Endothelial cell (in vitro differentiated cells): ENCODE measurements at regions not wholly inside any gene's neighbourhood (a gene's known extent, or its start where the extent isn't known, plus 50 kb on each side); places are given as distances from the start of the nearest gene placed in this dataset.

Source experiments
- DNase-seq: peaks from one replicate; pipeline ENCODE4 v3.0.0; 2021; ENCODE audit warnings: low spot score
- H3K27ac Mint-ChIP-seq: one replicate; pipeline ENCODE4 v1.8.0; 2021; ENCODE audit warnings: mixed read lengths, inconsistent platforms; ENCODE audit not compliant: unreplicated experiment
- H3K27me3 Mint-ChIP-seq: one replicate; pipeline ENCODE4 v1.8.0; 2021; ENCODE audit warnings: mild to moderate bottlenecking, moderate library complexity, mixed read lengths, inconsistent platforms; ENCODE audit not compliant: unreplicated experiment
- H3K36me3 Mint-ChIP-seq: one replicate; pipeline ENCODE4 v1.8.0; 2021; ENCODE audit warnings: mild to moderate bottlenecking, low read depth, mixed read lengths, inconsistent platforms; ENCODE audit not compliant: unreplicated experiment
- H3K4me1 Mint-ChIP-seq: one replicate; pipeline ENCODE4 v1.8.0; 2021; ENCODE audit warnings: mild to moderate bottlenecking, mixed read lengths, inconsistent platforms; ENCODE audit not compliant: unreplicated experiment
- H3K4me3 Mint-ChIP-seq: one replicate; pipeline ENCODE4 v1.8.0; 2021; ENCODE audit warnings: mild to moderate bottlenecking, mixed read lengths, inconsistent platforms; ENCODE audit not compliant: unreplicated experiment
- H3K9me3 Mint-ChIP-seq: one replicate; pipeline ENCODE4 v1.8.0; 2021; ENCODE audit warnings: mixed read lengths, inconsistent platforms; ENCODE audit not compliant: unreplicated experiment
- TF ChIP-seq, protein P1 (sequence below): fragments of 200-600 bp; sonication (generic); IDR thresholded peaks from one replicate; pipeline ENCODE4 v1.5.0; 2021; ENCODE audit warnings: antibody characterized with exemption; ENCODE audit not compliant: unreplicated experiment

DNA sequence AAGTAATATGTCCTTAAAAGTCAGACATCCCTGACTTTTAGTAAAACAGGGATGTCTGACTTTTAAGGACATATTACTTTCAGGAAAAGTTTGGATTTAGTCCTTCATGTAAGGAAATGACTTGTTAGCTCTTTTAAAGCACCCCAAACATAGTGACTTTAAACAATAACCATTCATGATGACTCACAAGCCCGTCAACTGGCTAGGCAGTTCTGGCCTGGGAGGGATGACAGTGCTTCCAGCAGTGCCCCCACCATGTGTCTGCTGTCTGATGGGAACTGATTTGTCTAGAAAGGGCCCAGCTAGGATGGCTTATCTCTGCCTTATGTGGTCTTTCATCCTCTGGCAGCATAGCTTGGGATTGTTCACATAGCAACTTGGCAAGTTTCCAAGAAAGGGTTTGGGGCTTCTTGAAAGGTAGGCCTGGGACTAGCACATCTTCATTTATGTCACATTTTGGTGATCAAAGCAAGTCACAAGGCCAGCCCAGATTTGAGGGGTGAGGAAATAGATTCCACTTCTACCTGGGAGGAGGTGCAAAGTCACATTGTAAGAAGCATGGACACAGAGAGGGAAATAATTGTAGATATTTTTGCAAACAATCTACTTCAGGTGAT lies 143.5 kb downstream of the C1orf94 start:
- Mint-ChIP-seq H3K27ac (no peak overlapping the region), H3K36me3 (no peaks in the 10 kb centered on the region), H3K27me3 (no peaks in the 10 kb centered on the region), H3K4me3 (no peak overlapping the region), H3K4me1 (peaks cover 5% of the 10 kb centered on the region), H3K9me3 (peaks cover 7% of the 10 kb centered on the region)
- TF ChIP-seq, protein P1, sequence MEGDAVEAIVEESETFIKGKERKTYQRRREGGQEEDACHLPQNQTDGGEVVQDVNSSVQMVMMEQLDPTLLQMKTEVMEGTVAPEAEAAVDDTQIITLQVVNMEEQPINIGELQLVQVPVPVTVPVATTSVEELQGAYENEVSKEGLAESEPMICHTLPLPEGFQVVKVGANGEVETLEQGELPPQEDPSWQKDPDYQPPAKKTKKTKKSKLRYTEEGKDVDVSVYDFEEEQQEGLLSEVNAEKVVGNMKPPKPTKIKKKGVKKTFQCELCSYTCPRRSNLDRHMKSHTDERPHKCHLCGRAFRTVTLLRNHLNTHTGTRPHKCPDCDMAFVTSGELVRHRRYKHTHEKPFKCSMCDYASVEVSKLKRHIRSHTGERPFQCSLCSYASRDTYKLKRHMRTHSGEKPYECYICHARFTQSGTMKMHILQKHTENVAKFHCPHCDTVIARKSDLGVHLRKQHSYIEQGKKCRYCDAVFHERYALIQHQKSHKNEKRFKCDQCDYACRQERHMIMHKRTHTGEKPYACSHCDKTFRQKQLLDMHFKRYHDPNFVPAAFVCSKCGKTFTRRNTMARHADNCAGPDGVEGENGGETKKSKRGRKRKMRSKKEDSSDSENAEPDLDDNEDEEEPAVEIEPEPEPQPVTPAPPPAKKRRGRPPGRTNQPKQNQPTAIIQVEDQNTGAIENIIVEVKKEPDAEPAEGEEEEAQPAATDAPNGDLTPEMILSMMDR: no peak
- DNase-seq: no peak

DNA sequence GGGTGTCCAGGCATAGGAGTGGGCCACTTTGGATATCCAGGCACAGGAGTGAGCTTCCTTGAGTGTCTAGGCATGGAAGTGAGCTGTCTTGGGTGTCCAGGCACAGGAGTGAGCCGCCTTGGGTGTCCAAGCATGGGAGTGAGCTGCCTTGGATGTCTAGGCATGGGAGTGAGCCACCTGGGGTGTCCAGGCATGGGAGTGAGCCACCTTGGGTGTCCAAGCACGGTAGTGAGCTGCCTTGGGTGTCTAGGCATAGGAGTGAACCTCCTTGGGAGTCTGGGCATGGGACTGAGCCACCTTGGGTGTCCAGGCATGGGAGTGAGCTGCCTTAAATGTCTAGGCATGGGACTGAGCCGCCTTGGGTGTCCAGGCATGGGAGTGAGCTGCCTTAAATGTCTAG lies 146.3 kb downstream of the C1orf94 start:
- DNase-seq: no peak
- Mint-ChIP-seq H3K27ac (no peak overlapping the region), H3K36me3 (no peaks in the 10 kb centered on the region), H3K9me3 (no peaks in the 10 kb centered on the region), H3K4me1 (peaks cover 5% of the 10 kb centered on the region), H3K27me3 (no peaks in the 10 kb centered on the region), H3K4me3 (no peak overlapping the region)
- TF ChIP-seq, protein P1: no peak

DNA sequence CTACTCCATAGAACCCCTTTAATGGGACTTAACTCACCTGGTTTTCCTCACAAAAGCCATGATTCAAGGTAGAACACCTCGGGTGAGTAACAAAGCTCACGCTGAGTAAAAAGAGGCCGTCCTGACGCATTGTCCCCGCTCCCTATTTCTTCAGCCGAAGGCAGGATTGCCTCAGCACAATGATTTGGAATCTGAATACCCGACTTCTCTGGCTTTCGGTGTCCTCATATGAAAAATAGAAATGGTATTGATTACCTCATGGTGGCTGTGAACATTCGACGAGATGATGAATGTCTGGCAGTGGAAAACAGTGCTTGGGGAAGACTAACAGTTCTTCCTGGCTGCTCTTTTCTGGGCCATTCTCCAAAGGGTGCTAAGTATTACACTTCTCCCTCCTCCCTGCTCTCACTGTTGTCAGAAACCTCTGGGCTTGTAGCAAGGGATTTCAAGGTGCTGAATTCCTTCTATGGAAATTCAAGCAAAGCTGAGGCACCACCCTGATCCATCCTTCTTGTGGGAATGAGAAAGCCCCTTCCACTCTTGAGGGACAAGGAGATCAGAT lies 148.3 kb downstream of the C1orf94 start:
- Mint-ChIP-seq H3K27ac (no peak overlapping the region), H3K4me1 (peaks cover 5% of the 10 kb centered on the region), H3K36me3 (no peaks in the 10 kb centered on the region), H3K9me3 (no peaks in the 10 kb centered on the region), H3K27me3 (no peaks in the 10 kb centered on the region), H3K4me3 (no peak overlapping the region)
- no peak for DNase-seq
- TF ChIP-seq, protein P1: no peak

DNA sequence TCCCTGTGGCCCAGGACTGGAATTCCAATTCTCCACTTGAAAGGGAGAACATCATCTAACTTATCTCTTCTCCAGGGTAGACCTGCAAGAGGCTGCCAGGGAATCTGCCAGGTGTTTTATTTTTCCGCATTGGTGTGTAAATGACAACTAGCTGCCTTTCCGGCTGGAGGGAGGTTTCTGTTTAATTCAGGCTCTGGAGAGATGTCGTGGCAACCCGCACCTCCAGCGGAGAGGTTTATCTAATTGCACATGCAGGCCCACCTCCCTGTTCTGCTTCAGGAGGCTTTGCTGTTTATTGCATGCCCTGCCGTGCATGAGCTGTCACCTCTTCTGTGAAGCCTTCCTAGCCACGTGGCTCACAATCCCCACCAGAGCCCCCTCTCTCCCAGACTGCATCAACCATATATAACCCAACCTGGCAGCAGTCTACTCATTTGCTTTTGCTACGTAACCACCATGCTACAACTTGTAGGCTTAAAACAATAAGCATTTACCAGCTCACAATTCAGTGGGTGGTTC lies 151.6 kb downstream of the C1orf94 start:
- TF ChIP-seq, protein P1: no peak
- no peaks in the 10 kb centered on the region for H3K9me3 Mint-ChIP-seq
- H3K4me1 Mint-ChIP-seq: no peaks in the 10 kb centered on the region

DNA sequence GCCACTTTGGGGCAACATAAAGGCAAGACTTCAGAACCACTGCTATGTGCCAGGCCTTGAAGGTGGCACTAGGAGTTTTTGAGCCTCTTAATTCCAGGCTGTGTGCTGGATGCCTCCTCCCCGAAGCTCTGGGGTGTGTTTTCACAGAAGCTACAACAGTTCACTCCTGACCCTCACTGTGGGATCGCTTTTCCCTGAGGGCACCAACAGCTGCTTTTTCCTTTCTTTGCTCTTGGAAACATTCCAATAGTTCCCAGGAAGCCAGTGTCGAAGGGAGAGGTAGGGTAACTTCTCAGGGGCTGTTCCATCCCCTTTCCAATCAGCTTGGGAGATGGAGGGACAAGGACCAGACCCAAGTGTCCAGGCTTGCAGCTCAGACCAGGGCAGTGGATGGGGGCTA lies 153.4 kb downstream of the C1orf94 start:
- Mint-ChIP-seq H3K4me1 (no peaks in the 10 kb centered on the region), H3K4me3 (no peak overlapping the region), H3K36me3 (no peaks in the 10 kb centered on the region), H3K9me3 (no peaks in the 10 kb centered on the region), H3K27ac (no peak overlapping the region), H3K27me3 (no peaks in the 10 kb centered on the region)
- TF ChIP-seq, protein P1: no peak
- DNase-seq: no peak

More for the DNA sequence above, 151.6 kb downstream of the C1orf94 start:
- Mint-ChIP-seq H3K27me3 (no peaks in the 10 kb centered on the region), H3K4me3 (no peak overlapping the region), H3K36me3 (no peaks in the 10 kb centered on the region), H3K27ac (no peak overlapping the region)
- no peak for DNase-seq
